Esophagus muscularis mucosa (tissue), 3 donors: ENCODE measurements at regions not wholly inside any gene's neighbourhood (a gene's known extent, or its start where the extent isn't known, plus 50 kb on each side); places are given as distances from the start of the nearest gene placed in this dataset.

Source experiments
- POLR2A ChIP-seq: fragments of 450-650 bp; IDR thresholded peaks from one replicate; pipeline ENCODE4 v1.6.1; 2017; ENCODE audit warnings: antibody characterized with exemption, moderate library complexity, mild to moderate bottlenecking, low read depth
- TF ChIP-seq, protein P1 (sequence below), 3 experiments: fragments of 200-600 bp in 2 of 3; fragments of 450-650 bp in 1 of 3; sonication (generic) in 2 of 3; IDR thresholded peaks; one replicate each; pipeline ENCODE4 v1.5.1; 2017 to 2019; ENCODE audit warnings: antibody characterized with exemption in 3 of 3, mild to moderate bottlenecking in 2 of 3, moderate library complexity in 1 of 3

DNA sequence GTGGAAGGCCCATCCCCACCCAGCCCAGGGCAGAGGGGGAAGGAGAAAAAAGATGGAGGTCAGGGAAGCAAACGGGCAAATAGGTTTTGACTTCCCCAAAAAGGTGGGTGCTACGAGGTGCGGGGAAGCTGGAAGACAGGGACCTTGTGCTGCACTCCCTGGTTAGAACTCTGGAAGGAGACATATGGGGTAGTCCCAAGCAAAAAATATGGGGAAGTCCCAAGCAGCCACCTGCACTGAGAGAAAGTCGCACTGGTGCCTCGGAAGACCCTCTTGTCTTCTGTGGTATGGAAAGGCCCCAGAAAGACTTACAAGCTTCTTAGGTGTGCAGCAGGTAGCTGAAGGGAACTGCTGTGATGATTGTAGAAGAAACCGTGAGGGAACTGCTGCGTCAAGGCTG lies 93.8 kb upstream of the CEP85L start:
- TF ChIP-seq POLR2A: no peak
- TF ChIP-seq, protein P1, sequence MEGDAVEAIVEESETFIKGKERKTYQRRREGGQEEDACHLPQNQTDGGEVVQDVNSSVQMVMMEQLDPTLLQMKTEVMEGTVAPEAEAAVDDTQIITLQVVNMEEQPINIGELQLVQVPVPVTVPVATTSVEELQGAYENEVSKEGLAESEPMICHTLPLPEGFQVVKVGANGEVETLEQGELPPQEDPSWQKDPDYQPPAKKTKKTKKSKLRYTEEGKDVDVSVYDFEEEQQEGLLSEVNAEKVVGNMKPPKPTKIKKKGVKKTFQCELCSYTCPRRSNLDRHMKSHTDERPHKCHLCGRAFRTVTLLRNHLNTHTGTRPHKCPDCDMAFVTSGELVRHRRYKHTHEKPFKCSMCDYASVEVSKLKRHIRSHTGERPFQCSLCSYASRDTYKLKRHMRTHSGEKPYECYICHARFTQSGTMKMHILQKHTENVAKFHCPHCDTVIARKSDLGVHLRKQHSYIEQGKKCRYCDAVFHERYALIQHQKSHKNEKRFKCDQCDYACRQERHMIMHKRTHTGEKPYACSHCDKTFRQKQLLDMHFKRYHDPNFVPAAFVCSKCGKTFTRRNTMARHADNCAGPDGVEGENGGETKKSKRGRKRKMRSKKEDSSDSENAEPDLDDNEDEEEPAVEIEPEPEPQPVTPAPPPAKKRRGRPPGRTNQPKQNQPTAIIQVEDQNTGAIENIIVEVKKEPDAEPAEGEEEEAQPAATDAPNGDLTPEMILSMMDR (IDR thresholded peaks at IDR 0.05): no peak
